Stimulated activated effector memory CD8-positive, alpha-beta T cell treated with anti-CD3 and anti-CD28 coated beads, Interleukin-12 subunit alpha, Interleukin-12 subunit beta, amount 100 ng/mL, for 72 hours (primary cell): ENCODE measurements at regions not wholly inside any gene's neighbourhood (a gene's known extent, or its start where the extent isn't known, plus 50 kb on each side); places are given as distances from the start of the nearest gene placed in this dataset.
"Not testable (repeated sequence)": the region's sequence is repeated elsewhere in the genome, so short reads cannot be mapped to it uniquely, and the experiment has no call there.

Source experiments
- ATAC-seq: fragments of 150-1000 bp; cut with Tn5 transposase; 2 replicates; pipeline ENCODE4 v1.10.0; 2021
- DNase-seq, 2 donors: peaks; one replicate each; pipeline ENCODE4 v3.0.0; 2021 to 2022; ENCODE audit warnings: low spot score in 2 of 2
- H3K27ac Mint-ChIP-seq: one replicate; pipeline ENCODE4 v1.8.0; 2022; ENCODE audit warnings: mild to moderate bottlenecking, mixed read lengths
- H3K36me3 Mint-ChIP-seq: one replicate; pipeline ENCODE4 v1.8.0; 2022; ENCODE audit warnings: mild to moderate bottlenecking, mixed read lengths
- H3K4me1 Mint-ChIP-seq: one replicate; pipeline ENCODE4 v1.8.0; 2022; ENCODE audit warnings: mixed read lengths
- H3K4me3 Mint-ChIP-seq: one replicate; pipeline ENCODE4 v1.8.0; 2022; ENCODE audit warnings: mild to moderate bottlenecking, mixed read lengths
- H3K9me3 Mint-ChIP-seq: one replicate; pipeline ENCODE4 v1.8.0; 2022; ENCODE audit warnings: mixed read lengths

DNA sequence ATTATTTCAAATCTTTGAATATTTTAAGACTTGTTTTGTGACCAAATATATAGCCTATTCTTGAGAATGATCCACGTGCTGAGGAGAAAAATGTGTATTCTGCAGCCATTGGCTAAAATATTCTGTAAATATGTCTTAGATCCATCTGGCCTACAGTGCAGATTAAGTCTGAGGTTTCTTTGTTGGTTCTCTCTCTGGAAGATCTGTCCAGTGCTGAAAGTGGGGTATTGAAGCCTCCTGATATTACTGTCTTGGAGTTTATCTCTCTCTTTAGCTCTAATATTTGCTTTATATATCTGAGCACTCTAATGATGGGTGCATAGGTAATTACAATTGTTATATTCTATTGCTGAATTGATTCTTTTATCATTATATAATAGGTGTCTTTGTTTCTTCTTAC, 617.4 kb upstream of the LRFN5 start:
- H3K9me3 Mint-ChIP-seq: peaks cover 34% of the 10 kb centered on the region
- H3K36me3 Mint-ChIP-seq: no peaks in the 10 kb centered on the region
- no peak overlapping the region for H3K27ac Mint-ChIP-seq

DNA sequence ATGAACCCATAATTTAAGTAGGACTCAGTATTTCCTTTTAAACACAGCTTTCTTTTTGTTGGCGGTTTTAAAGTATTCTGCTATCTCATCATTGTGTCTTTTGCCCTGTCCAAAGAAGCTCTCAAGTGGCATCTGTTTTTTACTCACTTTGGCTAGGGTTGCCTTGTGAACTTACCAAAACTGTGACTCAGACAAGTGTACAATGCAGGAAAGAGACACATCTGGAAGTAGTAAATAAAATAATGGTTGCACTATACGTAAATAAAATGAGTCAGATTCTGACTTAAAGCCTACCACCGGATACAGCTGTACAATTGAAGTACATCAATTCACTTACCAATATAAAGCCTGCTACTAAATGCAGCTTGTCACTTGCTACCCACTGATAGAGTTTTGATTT, 619.2 kb upstream of the LRFN5 start:
- H3K4me1 Mint-ChIP-seq: no peaks in the 10 kb centered on the region
- no peak overlapping the region for H3K27ac Mint-ChIP-seq
- H3K4me3 Mint-ChIP-seq: no peak overlapping the region
- DNase-seq: no peak
- H3K36me3 Mint-ChIP-seq: no peaks in the 10 kb centered on the region
- peaks cover 32% of the 10 kb centered on the region for H3K9me3 Mint-ChIP-seq
- no peak for ATAC-seq

More for the DNA sequence above, 617.4 kb upstream of the LRFN5 start:
- H3K4me1 Mint-ChIP-seq: no peaks in the 10 kb centered on the region
- DNase-seq: no peak
- no peak overlapping the region for H3K4me3 Mint-ChIP-seq
- no peak for ATAC-seq

DNA sequence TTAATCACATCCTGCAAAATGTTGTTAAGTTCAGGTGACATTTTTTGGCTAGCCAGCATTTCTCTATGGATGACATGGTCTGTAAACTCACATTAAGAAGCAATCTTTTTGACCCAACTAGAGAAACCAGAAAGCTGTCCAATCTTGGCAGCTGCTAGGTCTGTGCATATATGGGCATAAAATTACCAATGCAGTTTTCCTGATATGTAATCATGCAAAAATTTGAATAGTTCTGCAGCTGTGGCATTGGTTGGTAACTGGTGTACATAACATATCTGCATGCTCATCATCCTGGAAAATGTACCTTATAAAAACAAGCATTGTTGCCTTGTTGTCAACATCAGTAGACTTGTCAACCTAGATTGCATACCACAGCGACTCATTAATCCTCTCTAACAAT, 620.0 kb upstream of the LRFN5 start:
- Mint-ChIP-seq H3K27ac (no peak overlapping the region), H3K9me3 (peaks cover 32% of the 10 kb centered on the region), H3K4me3 (no peak overlapping the region), H3K4me1 (no peaks in the 10 kb centered on the region), H3K36me3 (no peaks in the 10 kb centered on the region)
- ATAC-seq: no peak
- DNase-seq: no peak

DNA sequence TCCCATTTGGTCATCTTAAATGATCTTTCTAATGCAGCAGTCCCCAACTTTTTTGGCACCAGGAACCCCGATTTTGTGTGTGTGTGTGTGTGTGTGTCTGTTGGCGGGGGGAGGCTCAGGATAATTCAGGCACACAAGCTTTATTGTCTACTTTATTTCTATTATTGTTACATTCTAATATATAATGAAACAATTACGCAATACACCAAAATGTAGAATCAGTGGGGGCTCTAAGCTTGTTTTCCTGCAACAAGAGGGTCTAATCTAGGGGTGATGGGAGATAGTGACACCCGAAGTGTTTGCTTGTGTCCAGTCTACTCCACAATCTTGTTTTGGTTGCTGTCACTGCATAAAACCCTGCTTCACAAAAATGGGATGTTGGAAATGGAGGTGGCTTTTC, 621.1 kb upstream of the LRFN5 start:
- ATAC-seq (no peak), DNase-seq (no peak)
- no peak overlapping the region for H3K27ac Mint-ChIP-seq
- H3K9me3 Mint-ChIP-seq: peaks cover 27% of the 10 kb centered on the region
- H3K36me3 Mint-ChIP-seq: no peaks in the 10 kb centered on the region
- no peak overlapping the region for H3K4me3 Mint-ChIP-seq
- H3K4me1 Mint-ChIP-seq: no peaks in the 10 kb centered on the region

DNA sequence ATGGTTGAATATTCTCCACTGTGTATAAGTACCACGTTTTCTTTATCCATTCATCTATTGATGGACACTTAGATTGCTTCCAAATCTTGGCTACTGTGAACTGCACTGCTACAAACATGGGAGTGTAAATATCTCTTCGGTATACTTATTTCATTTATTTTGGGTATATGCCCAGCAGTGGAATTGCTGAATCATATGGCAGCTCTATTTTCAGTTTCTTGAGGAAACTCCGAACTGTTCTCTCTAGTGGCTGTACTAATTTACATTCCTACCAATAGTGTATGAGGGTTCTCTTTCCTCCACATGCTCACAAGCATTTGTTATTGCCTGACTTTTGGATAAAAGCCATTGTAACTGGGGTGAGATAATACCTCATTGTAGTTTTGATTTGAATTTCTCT, 623.1 kb upstream of the LRFN5 start:
- peaks cover 11% of the 10 kb centered on the region for H3K9me3 Mint-ChIP-seq
- H3K4me1 Mint-ChIP-seq: no peaks in the 10 kb centered on the region
- DNase-seq (no peak), ATAC-seq (no peak)
- H3K4me3 Mint-ChIP-seq: no peak overlapping the region
- H3K27ac Mint-ChIP-seq: no peak overlapping the region
- no peaks in the 10 kb centered on the region for H3K36me3 Mint-ChIP-seq

DNA sequence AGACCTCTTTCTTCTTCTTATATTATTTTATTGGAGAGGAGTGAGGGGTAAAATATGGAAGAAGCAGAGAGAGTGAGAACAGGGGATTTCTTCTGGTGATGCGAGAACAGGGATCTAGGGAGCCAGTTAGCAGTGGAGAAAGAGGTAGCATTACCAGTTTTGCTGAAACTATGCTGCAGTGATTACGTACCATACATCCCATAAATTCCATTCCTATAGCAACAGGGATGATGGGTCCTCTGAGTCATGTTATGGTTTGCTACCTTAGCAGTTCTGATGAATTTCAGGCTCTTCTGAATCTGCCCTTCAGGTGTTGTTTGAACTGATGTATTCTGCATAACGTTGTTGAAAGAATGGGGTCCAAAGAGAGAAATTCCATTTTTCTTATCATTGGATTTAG, 625.4 kb upstream of the LRFN5 start:
- peaks cover 8% of the 10 kb centered on the region for H3K9me3 Mint-ChIP-seq
- DNase-seq (no peak), ATAC-seq (no peak)
- H3K4me3 Mint-ChIP-seq: no peak overlapping the region
- H3K27ac Mint-ChIP-seq: no peak overlapping the region
- H3K4me1 Mint-ChIP-seq: no peaks in the 10 kb centered on the region
- no peaks in the 10 kb centered on the region for H3K36me3 Mint-ChIP-seq

DNA sequence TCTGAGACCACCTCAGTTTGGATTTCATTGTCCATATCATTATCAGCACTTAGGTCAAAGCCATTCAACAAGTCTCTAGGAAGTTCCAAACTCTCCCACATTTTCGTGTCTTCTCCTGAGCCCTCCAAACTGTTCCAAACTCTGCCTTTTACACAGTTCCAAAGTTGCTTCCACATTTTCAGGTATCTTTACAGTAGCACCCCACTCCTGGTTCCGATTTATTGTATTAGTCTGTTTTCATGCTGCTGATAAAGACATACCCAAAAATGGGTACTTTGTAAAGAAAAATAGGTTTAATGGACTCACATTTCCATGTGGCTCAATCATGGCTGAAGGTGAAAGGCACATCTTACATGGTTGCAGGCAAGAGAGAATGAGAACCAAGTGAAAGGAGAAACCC, 646.4 kb upstream of the LRFN5 start:
- H3K9me3 Mint-ChIP-seq: peaks cover 13% of the 10 kb centered on the region
- not testable (repeated sequence) for H3K4me3 Mint-ChIP-seq, H3K36me3 Mint-ChIP-seq, ATAC-seq, H3K4me1 Mint-ChIP-seq, H3K27ac Mint-ChIP-seq, DNase-seq

DNA sequence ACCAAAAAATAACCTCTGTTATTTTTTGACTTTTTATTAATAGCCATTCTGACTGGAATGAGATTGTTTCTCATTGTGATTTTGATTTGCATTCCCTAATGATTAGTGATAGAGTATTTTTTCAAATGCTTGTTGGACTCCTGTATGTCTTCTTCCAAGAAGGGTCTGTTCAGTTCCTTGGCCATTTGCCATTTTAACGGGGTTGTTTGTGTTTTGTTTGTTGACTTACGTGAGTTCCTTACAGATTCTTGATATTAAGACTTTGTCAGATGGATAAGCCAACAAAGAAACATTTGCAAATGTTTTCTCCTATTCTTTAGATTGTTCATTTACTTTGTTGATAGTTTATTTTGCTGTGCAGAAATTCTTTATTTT, 651.6 kb upstream of the LRFN5 start:
- DNase-seq (no peak), ATAC-seq (no peak)
- H3K4me3 Mint-ChIP-seq: no peak overlapping the region
- H3K9me3 Mint-ChIP-seq: peaks cover 8% of the 10 kb centered on the region
- no peaks in the 10 kb centered on the region for H3K4me1 Mint-ChIP-seq
- H3K36me3 Mint-ChIP-seq: no peaks in the 10 kb centered on the region
- H3K27ac Mint-ChIP-seq: no peak overlapping the region

DNA sequence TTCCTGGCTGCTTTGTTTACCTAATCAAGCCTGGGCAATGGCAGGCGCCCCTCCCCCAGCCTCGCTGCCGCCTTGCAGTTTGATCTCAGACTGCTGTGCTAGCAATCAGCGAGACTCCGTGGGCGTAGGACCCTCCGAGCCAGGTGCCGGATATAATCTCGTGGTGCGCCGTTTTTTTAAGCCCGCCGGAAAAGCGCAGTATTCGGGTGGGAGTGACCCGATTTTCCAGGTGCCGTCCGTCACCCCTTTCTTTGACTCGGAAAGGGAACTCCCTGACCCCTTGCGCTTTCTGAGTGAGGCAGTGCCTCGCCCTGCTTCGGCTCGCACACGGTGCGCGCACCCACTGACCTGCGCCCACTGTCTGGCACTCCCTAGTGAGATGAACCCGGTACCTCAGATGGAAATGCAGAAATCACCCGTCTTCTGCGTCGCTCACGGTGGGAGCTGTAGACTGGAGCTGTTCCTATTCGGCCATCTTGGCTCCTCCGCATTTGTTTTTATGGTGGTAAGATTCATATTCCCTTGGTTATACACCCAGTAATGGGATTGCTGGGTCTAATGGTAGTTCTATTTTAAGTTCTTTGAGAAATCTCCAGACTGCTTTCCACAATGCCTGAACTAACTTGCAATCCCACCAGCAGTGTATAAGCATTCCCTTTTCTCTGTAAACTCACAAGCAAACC, 652.1 kb upstream of the LRFN5 start:
- ATAC-seq, H3K4me1 Mint-ChIP-seq, H3K27ac Mint-ChIP-seq, H3K4me3 Mint-ChIP-seq, DNase-seq, H3K36me3 Mint-ChIP-seq, H3K9me3 Mint-ChIP-seq: not testable (repeated sequence)

DNA sequence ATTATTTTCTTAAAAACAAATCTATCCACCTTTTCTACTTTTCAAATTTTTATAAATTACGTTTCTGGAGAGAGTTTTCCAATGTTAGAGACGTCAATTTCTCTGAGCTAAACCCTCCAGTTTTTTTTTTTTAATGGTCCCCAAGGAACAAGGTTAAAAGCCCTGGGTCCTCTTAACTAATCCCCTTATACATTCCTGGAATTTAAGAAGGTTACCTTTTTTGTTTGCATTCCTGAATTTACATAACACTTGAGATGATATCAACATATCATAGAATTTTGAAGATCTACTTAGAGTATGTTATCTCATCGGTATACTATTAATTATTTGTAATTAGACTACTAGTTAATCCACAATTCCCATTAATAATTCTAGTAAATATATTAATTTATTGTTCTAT, 662.2 kb upstream of the LRFN5 start:
- Mint-ChIP-seq H3K36me3 (no peaks in the 10 kb centered on the region), H3K4me1 (no peaks in the 10 kb centered on the region), H3K9me3 (peaks cover 6% of the 10 kb centered on the region), H3K4me3 (no peak overlapping the region), H3K27ac (no peak overlapping the region)
- DNase-seq (no peak), ATAC-seq (no peak)

DNA sequence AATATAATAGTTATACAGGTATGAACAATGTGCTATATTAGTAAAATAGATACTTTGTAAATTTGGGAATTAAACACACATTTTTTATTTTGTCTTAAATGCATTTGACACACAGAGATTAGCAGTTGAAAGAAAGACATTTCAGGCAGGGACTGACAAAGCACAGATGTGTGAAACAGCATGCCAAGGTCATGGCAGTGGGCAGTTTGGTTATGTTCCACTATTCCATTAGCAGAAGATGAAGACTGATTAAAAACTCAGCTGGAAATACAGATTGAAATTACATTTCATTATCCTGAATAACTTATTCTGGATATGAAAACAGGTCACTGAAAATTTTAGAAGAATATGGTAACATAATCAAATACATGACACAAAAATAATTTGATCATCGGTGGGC, 669.8 kb upstream of the LRFN5 start:
- Mint-ChIP-seq H3K36me3 (no peaks in the 10 kb centered on the region), H3K4me3 (no peak overlapping the region), H3K4me1 (no peaks in the 10 kb centered on the region), H3K9me3 (peaks cover 4% of the 10 kb centered on the region), H3K27ac (no peak overlapping the region)
- ATAC-seq: no peak
- DNase-seq: no peak

DNA sequence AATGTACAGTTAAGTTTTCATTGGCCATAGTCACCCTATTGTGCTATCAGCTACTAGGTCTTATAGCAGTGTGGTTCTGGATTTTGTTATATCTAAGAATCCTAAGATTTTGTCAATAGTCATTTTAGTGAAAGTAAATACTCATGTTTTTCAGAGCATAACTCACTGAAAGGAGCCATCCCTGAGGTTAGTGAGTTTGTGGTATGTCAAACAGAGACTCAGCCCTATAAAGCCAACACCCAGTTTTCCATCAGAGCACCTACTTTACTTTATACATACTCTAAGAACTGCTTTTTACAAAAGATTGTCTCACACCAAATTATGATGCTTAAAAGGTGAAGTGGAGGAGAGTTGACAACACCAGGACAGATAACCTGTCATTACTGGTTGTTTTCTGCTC, 686.3 kb upstream of the LRFN5 start:
- Mint-ChIP-seq H3K27ac (no peak overlapping the region), H3K4me1 (no peaks in the 10 kb centered on the region), H3K4me3 (no peak overlapping the region), H3K9me3 (no peaks in the 10 kb centered on the region), H3K36me3 (no peaks in the 10 kb centered on the region)
- no peak for ATAC-seq
- DNase-seq: no peak

DNA sequence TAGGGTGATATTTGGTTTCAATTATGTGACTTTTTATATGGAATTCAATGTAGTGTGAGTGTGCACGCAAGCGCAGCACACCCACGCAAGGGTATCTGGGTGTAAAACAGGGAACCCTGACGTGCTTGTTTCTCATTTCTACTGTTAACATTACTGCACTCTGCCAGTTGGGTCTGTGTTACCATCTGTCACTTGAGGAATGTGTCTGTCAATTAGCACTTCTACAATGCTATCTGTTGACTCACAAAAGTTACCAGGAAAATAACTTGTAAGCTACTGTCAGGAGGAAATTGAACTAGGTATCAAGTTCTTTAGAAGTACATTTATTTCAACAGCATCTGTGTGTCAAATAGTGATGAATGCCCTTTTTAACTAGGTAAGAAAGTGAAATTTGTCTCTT, 695.5 kb upstream of the LRFN5 start:
- H3K27ac Mint-ChIP-seq: no peak overlapping the region
- H3K4me1 Mint-ChIP-seq: no peaks in the 10 kb centered on the region
- no peak for ATAC-seq
- no peak for DNase-seq
- no peak overlapping the region for H3K4me3 Mint-ChIP-seq
- peaks cover 6% of the 10 kb centered on the region for H3K9me3 Mint-ChIP-seq
- H3K36me3 Mint-ChIP-seq: no peaks in the 10 kb centered on the region

DNA sequence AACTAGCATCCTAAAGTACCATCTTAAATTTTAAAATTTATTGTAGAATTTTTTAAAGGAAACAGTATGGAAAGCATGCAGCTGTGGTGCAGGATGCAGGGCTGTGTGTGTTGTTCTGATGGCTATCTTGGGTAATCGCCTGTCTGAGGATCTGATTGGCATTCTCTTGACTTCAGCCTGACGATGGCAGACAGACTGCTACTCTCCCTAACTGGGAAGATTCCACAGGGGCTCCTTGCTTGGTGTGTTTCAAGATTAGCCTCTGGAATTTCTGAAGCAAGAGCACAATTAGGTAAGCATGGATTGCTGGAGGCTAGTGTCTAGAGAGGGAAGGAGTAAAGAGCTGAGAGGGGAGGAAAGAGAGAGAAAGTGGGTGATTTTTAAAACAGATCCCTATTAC, 696.8 kb upstream of the LRFN5 start:
- Mint-ChIP-seq H3K4me3 (no peak overlapping the region), H3K27ac (no peak overlapping the region), H3K36me3 (no peaks in the 10 kb centered on the region), H3K4me1 (no peaks in the 10 kb centered on the region), H3K9me3 (peaks cover 6% of the 10 kb centered on the region)
- DNase-seq: no peak
- ATAC-seq: no peak

DNA sequence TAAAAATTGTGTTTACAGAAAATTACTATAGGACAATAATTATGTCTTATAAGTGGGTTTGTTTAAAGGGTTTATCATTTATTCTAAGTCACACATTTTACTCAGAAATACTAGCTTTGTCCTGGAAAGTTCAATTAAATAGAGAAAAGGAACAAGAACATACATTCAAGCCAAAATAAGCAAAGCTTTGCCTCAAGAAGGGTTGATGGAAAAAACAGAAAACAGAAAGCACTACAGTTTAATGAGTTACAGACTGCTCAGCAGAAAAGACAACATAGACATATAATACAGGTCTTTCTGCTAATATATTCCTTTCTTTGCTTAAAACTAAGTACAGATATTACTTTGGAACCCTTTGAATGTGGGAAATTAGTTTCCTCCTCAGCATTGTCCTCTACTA, 703.0 kb upstream of the LRFN5 start:
- H3K9me3 Mint-ChIP-seq: peaks cover 10% of the 10 kb centered on the region
- H3K4me1 Mint-ChIP-seq: no peaks in the 10 kb centered on the region
- H3K4me3 Mint-ChIP-seq: no peak overlapping the region
- ATAC-seq: no peak
- no peak for DNase-seq
- no peaks in the 10 kb centered on the region for H3K36me3 Mint-ChIP-seq
- no peak overlapping the region for H3K27ac Mint-ChIP-seq

DNA sequence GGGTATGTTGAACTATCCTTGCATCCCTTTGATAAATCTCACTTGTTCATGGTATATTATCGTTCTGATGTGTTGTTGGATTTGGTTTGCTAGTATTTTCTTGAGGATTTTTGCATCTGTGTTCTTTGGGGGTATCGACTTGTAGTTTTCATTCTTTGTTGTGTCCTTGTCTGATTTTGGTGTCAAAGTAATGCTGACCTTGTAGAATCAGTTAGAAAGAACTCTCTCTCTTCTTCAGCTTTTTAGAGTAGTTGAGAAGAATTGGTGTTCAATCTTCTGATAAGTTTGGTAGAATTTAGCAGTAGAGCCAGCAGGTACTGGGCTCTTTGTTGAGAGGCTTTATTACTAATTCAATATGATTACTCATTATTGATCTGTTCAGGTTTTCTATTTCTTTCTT, 707.2 kb upstream of the LRFN5 start:
- no peaks in the 10 kb centered on the region for H3K4me1 Mint-ChIP-seq
- DNase-seq: no peak
- H3K4me3 Mint-ChIP-seq: no peak overlapping the region
- H3K36me3 Mint-ChIP-seq: no peaks in the 10 kb centered on the region
- no peak for ATAC-seq
- no peak overlapping the region for H3K27ac Mint-ChIP-seq
- peaks cover 11% of the 10 kb centered on the region for H3K9me3 Mint-ChIP-seq

DNA sequence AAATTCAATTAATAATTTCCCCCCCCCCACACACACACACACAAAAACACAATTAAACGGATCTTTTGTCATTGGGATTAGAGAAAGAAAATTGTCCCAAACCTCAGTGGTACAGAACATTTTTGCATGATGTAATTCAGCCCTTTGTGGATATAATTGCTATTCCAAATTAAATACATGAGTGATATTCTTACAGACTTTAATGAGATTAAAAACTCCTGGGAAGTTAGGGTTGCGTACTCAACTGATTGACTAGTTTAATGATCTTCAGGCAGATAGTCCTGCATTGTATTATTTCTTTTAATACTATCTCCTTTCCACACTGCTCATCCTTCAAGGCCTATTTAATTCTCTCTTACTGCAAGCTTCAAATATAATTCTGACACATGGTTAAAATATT, 711.8 kb upstream of the LRFN5 start:
- Mint-ChIP-seq H3K9me3 (peaks cover 7% of the 10 kb centered on the region), H3K4me3 (no peak overlapping the region), H3K4me1 (no peaks in the 10 kb centered on the region), H3K27ac (no peak overlapping the region), H3K36me3 (no peaks in the 10 kb centered on the region)
- ATAC-seq (no peak), DNase-seq (no peak)
